ENCODE measurements at regions not wholly inside any gene's neighbourhood (a gene's known extent, or its start where the extent isn't known, plus 50 kb on each side); places are given as distances from the start of the nearest gene placed in this dataset.

GRCh38 chr14:22313172-22313801 is 275.7 kb downstream of the DAD1 start:
- TF ChIP-seq, protein P1, sequence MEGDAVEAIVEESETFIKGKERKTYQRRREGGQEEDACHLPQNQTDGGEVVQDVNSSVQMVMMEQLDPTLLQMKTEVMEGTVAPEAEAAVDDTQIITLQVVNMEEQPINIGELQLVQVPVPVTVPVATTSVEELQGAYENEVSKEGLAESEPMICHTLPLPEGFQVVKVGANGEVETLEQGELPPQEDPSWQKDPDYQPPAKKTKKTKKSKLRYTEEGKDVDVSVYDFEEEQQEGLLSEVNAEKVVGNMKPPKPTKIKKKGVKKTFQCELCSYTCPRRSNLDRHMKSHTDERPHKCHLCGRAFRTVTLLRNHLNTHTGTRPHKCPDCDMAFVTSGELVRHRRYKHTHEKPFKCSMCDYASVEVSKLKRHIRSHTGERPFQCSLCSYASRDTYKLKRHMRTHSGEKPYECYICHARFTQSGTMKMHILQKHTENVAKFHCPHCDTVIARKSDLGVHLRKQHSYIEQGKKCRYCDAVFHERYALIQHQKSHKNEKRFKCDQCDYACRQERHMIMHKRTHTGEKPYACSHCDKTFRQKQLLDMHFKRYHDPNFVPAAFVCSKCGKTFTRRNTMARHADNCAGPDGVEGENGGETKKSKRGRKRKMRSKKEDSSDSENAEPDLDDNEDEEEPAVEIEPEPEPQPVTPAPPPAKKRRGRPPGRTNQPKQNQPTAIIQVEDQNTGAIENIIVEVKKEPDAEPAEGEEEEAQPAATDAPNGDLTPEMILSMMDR (IDR thresholded peaks at IDR 0.05; ENCODE audit: low read depth, low read length) = no peak
- no peak for DNase-seq (ENCODE audit: extremely low read depth, low read depth)

DNA sequence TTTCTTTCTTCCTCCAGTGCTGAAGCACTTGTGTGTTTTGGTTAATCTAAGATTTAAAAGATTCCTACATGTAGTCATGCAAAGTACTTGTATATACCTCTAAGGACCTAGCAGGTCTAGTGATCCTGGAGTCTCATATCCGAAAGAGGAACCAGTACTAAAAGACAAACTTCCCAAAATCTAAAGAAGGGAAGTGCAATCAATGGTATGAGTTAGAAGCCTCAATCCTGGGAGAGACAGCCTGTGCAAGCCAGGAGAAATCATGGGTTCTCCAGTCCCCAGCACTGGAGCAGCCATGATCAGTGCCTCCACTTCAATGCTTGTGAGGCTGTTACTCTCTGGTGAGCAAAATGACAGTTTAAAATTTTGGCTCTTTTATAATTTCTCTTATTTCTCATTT is 277.4 kb downstream of the DAD1 start:
- no peak for DNase-seq (ENCODE audit: extremely low read depth, low read depth)
- TF ChIP-seq, protein P1 (IDR thresholded peaks at IDR 0.05; ENCODE audit: low read depth, low read length) = no peak

- DNase-seq (ENCODE audit: extremely low read depth, low read depth) = no peak
- TF ChIP-seq, protein P1 (IDR thresholded peaks at IDR 0.05; ENCODE audit: low read depth, low read length) = no peak
Measured at GRCh38 chr14:22305607-22306006, 283.4 kb downstream of the DAD1 start.

DNA sequence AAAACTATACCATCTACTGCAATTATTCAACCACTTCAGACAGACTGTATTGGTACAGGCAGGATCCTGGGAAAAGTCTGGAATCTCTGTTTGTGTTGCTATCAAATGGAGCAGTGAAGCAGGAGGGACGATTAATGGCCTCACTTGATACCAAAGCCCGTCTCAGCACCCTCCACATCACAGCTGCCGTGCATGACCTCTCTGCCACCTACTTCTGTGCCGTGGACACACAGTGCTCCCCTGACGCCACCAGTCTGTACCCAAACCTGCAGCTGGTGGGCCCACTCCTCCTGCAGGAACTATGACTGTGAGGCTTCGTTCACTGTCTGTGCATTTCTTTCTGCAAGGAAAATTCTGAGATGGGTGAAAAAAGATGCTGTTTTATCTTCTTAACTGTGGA is 284.7 kb downstream of the DAD1 start:
- no peak for DNase-seq (ENCODE audit: extremely low read depth, low read depth)
- TF ChIP-seq, protein P1 (IDR thresholded peaks at IDR 0.05; ENCODE audit: low read depth, low read length) = no peak

GRCh38 chr14:22303589-22304195 is 285.3 kb downstream of the DAD1 start:
- no peak for DNase-seq (ENCODE audit: extremely low read depth, low read depth)
- TF ChIP-seq, protein P1 (IDR thresholded peaks at IDR 0.05; ENCODE audit: low read depth, low read length) = peak; percentile 30

DNA sequence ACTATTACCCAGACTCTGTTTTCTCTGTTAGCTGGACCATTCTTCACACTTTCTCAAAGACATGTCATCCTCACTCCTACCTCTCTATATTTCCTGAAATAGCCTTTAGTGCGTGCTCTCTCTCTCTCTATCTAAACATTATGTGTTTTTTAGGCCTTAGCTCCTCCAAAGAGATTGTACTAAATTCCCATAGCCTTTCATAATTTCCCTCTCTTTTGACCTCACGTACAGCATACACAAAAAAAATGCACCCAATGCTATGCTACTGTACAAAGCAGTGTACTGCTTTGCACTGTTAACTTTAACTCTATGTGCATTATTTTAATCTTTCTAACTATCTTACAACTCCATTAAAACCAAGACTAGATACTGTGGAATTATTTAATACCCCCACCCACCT is 288.4 kb downstream of the DAD1 start:
- TF ChIP-seq, protein P1 (IDR thresholded peaks at IDR 0.05; ENCODE audit: low read depth, low read length) = no peak
- no peak for DNase-seq (ENCODE audit: extremely low read depth, low read depth)

GRCh38 chr14:22297376-22297775 is 291.6 kb downstream of the DAD1 start:
- no peak for DNase-seq (ENCODE audit: extremely low read depth, low read depth)
- TF ChIP-seq, protein P1 (IDR thresholded peaks at IDR 0.05; ENCODE audit: low read depth, low read length) = no peak

All from AG09319 (cell line).